NCI-H82 treated with DMSO at 0.1 percent for 48 hours (cell line): ENCODE measurements at regions not wholly inside any gene's neighbourhood (a gene's known extent, or its start where the extent isn't known, plus 50 kb on each side); places are given as distances from the start of the nearest gene placed in this dataset.

Experiments
- DNase-seq: peaks from one replicate; lab custom pipeline; 2025; ENCODE audit not compliant: unreplicated experiment; lab: John Stamatoyannopoulos, UW

GRCh38 chr2:239767021-239767905 is 257.9 kb downstream of the NDUFA10 start:
- no peak for DNase-seq

- DNase-seq: no peak
Observed at GRCh38 chr2:239765911-239766310, 259.2 kb downstream of the NDUFA10 start.

- no peak for DNase-seq
Observed at GRCh38 chr2:239765076-239765845, 259.9 kb downstream of the NDUFA10 start.

GRCh38 chr2:239763433-239764097 is 261.6 kb downstream of the NDUFA10 start:
- no peak for DNase-seq

- DNase-seq: no peak
Observed at GRCh38 chr2:239762655-239763269, 262.4 kb downstream of the NDUFA10 start.

- DNase-seq: no peak
Observed at GRCh38 chr2:239762106-239762505, 263.0 kb downstream of the NDUFA10 start.

GRCh38 chr2:239760596-239760995 is 264.5 kb downstream of the NDUFA10 start:
- no peak for DNase-seq

- no peak for DNase-seq
Observed at GRCh38 chr2:239758279-239758877, 266.8 kb downstream of the NDUFA10 start.

GRCh38 chr2:239756790-239757760 is 268.1 kb downstream of the NDUFA10 start:
- no peak for DNase-seq

- DNase-seq: no peak
Observed at GRCh38 chr2:239756031-239756789, 268.9 kb downstream of the NDUFA10 start.

- no peak for DNase-seq
Observed at GRCh38 chr2:239753401-239753837, 271.7 kb downstream of the NDUFA10 start.

- no peak for DNase-seq
Observed at GRCh38 chr2:239752951-239753350, 272.2 kb downstream of the NDUFA10 start.

GRCh38 chr2:239751679-239752355 is 273.3 kb downstream of the NDUFA10 start:
- no peak for DNase-seq

GRCh38 chr2:239750929-239751678 is 274.0 kb downstream of the NDUFA10 start:
- DNase-seq: no peak

- DNase-seq: no peak
Observed at GRCh38 chr2:239750045-239750835, 274.9 kb downstream of the NDUFA10 start.

- DNase-seq: no peak
Observed at GRCh38 chr2:239749272-239749873, 275.8 kb downstream of the NDUFA10 start.
